HG02798 (cell line): ENCODE measurements at regions not wholly inside any gene's neighbourhood (a gene's known extent, or its start where the extent isn't known, plus 50 kb on each side); places are given as distances from the start of the nearest gene placed in this dataset.
"Not testable (repeated sequence)": the region's sequence is repeated elsewhere in the genome, so short reads cannot be mapped to it uniquely, and the experiment has no call there.

Source experiments
- ATAC-seq: cut with Tn5 transposase; IDR thresholded peaks from one replicate; pipeline ENCODE4 v1.9.1; 2021; ENCODE audit warnings: mild to moderate bottlenecking; ENCODE audit not compliant: unreplicated experiment, poor library complexity

DNA sequence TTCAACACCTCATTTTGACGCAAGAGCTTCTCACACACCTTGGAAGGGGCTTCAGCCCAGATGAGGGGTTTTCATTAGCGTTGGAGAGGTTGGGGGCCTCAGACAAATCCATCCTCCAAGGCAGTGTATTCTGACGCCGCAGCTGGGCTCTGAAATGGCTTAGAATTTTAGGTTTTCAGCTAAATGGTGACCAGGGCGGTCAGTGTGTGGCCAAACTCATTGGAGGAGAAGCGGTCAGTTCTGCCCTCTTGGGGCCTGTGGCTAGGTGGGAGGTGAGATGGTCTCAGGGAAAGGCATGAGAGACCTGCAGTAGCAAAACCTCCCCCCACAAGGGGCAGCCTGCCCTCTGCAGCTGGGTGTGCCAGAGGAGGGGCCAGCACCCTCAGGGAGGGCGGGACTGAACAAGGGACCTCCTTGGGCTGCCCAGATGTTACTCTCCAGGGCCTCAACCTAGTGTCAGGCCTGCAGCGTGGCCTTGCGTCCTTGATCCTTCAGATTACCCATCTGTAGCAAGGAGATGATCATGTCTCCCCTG, 155.8 kb downstream of the URI1 start:
- no peak for ATAC-seq

- no peak for ATAC-seq
Measured at GRCh38 chr19:30102239-30102638, 160.2 kb downstream of the URI1 start.

DNA sequence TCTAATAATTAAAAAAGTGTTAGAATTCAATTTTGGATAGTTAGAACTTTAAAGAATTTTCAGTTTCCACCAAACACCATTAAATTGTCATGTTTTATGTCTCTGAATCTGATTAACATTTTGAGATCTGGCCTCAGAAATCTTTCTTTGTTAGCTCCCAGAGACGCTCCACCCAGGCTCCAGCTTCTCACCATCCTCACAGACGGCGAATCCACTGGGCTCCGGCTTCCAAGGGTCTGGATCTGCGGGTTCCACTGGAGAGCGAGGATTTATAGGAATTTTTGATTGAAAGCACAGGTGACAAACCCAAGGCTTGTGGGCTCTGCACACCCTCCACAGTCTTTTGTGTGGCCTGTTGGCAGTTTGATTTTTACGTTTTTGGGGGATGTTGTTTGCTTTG, 160.6 kb downstream of the URI1 start:
- ATAC-seq, result no peak

DNA sequence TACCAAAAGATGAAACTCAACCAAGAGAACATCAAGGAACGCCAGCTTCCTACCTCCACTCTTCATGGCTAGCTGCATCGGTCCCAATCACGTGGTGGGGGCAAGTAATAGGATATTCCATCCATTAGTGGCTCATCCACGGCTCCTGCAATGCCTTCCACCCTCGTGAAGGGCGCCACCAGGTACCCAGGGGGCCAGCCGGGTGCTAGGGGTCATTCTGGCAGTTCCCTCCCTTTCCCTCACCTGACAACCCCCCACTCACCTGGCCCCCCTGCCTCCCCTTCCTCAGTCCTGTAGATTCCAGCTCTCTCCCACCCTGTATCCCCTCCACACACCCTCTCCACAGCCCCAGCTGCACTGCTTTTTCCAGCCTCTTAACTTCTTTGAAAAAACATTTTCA, 161.9 kb downstream of the URI1 start:
- no peak for ATAC-seq

DNA sequence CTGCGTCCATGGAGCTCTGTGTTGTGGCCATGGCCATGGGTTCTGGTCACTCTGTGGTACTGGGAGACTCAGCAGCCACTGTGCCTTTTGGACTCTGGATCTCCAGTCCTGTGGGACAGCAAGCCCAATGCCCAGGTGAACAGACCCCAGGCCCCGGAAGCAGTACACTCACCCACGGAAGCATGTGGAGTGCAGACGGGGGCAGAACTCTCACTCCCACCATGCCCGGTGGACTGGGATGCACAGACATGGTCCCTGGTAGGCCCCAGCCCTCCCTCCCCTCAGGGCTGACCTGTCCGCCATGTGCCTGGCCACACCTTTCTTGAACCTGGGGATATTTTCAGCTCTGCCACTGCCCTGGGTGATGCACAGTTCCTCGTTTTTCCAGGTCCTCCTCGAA, 163.3 kb downstream of the URI1 start:
- no peak for ATAC-seq

- peak; percentile 79 for ATAC-seq
Measured at GRCh38 chr19:30105727-30106126, 163.7 kb downstream of the URI1 start.

DNA sequence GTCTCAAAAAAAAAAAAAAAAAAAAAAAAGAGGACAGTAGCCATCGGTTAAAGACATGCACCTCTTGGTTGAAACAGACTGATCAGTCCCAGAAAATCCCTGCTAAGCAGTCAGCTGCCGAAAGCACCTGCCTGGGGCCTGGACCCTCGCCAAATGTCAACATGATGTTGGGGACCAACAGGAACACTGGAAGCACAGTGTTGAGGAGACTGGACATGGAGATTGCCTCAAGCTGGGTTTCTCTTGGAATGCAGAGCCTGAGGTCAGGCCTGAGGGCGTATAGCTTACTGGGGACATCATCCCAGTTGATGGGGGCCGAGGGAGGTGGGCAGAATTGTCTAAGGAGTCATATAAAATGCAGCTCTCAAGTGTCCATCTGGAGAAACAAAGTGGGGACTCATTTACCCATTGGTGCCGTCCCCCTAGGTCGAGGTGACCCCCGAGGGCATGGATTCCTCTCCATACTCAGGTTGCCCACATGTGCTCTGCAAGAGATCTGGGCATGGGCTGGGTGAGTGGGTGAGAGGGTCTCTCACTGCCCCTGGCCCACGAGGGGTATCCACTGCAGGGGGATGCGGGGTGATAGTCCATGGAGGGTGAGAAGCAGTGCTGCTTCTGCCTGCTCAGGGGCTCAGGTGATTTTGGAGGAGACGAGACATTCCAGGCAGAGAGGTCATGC, 164.5 kb downstream of the URI1 start:
- no peak for ATAC-seq

DNA sequence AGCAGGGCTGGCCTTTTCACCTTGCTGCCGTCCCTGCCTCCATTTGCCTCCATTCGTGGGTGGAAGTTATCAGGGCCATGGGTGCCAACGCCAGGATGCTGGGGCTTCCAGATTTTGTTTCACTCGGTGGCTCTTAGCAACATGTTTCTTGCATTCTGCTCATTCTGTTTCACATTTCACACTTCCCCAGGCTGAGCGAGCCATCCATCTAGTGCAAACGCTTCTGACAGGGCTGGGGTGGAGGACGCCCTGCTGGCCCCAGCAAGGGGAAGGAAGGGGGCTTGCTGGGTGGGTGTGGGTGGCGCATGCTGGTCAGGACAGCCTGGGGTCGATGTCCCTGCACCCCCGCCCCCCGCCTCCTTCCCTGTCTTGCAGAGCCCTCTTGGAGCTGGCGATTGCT, 165.2 kb downstream of the URI1 start:
- ATAC-seq, result no peak

- ATAC-seq, result no peak
Measured at GRCh38 chr19:30109565-30109964, 167.5 kb downstream of the URI1 start.

DNA sequence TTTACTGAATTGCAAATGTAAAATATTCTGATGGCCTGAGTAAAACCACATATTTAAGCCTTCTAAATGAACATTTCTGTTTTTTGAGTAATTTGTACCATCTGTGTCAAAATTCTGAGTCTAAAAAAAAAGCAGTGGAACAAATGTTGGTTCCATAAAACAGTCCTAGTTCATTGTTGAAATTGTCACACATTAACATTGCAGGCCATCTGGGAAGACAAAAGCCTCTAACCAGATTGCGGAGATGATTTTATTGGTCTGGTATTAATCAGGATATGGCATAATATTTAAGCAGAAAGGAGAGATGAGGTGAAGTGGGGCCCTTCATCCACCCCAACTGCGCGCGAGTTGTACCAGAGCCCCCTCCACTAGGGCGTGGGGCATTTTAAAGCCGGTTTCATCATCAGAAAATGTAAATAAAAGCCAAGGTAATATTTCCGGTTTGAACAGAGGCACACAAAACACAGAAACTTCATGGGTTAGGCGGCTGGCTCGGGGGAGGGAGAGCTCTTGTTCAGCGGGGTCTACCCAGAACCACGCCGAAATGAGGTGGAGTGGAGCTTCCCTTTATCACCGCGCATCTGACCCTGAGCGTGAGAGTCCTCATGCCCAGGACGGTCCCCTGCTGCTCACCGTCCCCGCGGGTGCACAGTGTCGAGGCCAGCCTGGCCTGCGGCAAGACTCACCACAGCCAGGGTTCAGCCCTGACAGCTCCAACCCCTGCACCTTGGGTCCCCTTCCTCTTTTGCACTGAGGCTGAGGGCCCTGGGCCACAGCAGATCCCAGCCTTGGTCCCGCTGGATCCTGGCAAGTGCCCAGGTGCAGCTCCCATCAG, 169.2 kb downstream of the URI1 start:
- ATAC-seq, result no peak

GRCh38 chr19:30112171-30112570, 170.1 kb downstream of the URI1 start:
- no peak for ATAC-seq

DNA sequence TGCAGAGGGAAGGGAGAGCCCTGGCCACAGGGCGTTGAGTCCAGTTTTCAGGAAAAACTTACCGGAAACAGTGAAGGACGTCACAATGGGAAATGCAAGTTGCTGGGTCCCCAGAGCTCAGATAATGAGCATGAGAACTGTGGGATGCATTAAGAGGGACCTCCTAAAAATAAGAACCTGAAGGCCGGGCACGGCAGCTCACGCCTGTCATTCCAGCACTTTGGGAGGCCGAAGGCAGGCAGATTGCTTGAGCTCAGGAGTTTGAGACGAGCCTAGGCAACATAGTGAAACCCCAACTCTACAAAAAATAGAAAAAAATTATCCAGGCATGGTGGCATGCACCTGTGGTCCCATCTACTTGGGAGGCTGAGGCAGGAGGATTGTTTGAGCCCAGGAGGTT, 170.6 kb downstream of the URI1 start:
- no peak for ATAC-seq

GRCh38 chr19:30113186-30113585, 171.1 kb downstream of the URI1 start:
- ATAC-seq, result no peak

DNA sequence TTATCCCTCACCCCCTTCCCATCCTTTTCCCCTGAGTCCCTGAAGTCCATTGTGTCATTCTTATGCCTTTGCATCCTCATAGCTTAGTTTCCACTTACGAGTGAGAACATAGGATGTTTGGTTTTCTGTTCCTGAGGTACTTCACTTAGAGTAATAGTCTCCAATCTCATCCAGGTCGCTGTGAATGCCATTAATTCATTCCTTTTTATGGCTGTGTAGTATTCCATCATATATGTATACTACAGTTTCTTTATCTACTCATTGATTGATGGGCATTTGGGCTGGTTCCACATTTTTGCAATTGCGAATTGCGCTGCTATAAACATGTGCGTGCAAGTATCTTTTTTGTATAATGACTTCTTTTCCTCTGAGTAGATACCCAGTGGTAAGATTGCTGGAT, 172.1 kb downstream of the URI1 start:
- ATAC-seq, result not testable (repeated sequence)

GRCh38 chr19:30115947-30116346, 173.9 kb downstream of the URI1 start:
- no peak for ATAC-seq

GRCh38 chr19:30116530-30116929, 174.5 kb downstream of the URI1 start:
- ATAC-seq, result no peak

DNA sequence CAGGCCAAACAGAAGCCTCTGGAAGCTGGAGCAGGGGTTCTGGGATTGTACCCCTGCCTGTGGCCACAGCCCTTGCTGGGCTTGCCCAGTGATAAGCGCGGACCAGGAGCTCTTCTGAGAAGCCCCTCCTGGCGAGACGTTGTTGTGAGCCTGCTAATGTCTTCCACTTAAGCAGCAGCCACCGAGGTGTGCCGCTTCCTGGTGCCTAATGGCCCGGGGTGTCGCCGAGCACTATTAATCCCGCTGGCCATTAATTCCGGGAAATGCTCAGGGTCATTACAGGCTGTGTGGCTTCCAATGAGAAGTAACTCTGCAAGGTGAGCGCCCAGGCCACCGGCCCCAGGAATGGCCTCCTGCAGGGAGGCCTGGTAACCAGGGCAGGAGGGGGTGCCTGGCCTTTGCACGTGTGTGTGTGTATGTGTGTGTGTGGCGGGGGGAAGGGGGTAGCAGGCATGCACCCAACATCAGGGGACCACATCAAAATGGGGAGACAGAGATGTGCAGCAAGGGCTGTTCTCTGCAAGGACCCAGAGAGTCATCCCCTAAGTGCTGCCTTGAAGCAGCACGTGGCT, 175.0 kb downstream of the URI1 start:
- no peak for ATAC-seq

DNA sequence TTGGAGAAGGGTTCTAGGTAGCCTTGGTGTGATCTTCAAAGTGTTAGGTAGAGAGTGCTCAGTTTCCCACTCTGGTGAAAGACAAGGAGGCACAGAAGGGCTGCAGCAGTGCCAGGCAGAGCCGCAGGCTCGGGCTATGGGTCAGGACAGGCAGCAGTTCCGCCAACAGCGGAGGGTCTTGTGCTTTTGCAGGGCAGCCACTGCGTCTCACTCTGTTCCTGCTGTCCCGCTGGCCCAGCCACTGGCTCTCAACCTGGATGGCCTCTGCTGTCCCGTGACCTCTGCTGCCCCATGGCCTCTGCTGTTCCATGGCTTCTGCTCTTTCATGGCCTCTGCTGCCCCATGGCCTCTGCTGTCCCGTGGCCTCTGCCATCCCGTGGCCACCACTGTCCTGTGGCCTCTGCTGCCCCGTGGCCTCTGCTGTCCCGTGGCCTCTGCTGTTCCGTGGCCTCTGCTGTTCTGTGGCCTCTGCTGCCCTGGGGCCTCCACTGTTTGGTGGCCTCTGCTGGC, 175.7 kb downstream of the URI1 start:
- ATAC-seq, result no peak

- no peak for ATAC-seq
Measured at GRCh38 chr19:30118221-30118620, 176.2 kb downstream of the URI1 start.

DNA sequence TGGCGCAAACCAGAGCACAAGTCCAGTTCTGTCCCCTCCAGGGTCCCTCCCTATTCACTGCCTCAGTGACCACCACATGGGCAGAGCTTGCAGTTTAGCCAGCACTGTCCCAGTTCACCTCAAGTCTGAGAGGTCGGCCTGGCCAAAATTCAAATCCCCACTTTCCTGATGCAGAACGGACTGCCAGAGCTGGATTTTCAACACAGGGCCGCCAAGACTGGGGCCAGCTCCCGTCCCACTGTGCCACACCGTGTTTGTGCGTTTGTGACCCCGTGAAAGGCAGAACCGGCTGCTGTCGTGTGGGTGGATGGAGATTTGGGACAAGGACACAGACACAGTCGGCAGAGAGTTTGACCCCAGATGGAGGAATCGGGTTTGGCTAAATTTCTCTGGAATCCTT, 176.7 kb downstream of the URI1 start:
- ATAC-seq, result no peak
